Chondrocyte (in vitro differentiated cells): ENCODE measurements at regions not wholly inside any gene's neighbourhood (a gene's known extent, or its start where the extent isn't known, plus 50 kb on each side); places are given as distances from the start of the nearest gene placed in this dataset.

Experiments
- DNase-seq: peaks from one replicate; pipeline ENCODE4 v3.0.0; 2021; ENCODE audit warnings: mixed read lengths, low spot score
- H3K27ac Mint-ChIP-seq: one replicate; pipeline ENCODE4 v1.8.0; 2021; ENCODE audit warnings: mild to moderate bottlenecking, moderate library complexity, mixed read lengths; ENCODE audit not compliant: unreplicated experiment
- H3K27me3 Mint-ChIP-seq: 2 replicates; pipeline ENCODE4 v1.8.0; 2021; ENCODE audit warnings: low read depth, mixed read lengths
- H3K36me3 Mint-ChIP-seq: 2 replicates; pipeline ENCODE4 v1.8.0; 2021; ENCODE audit warnings: low read depth, mixed read lengths
- H3K4me1 Mint-ChIP-seq: 2 replicates; pipeline ENCODE4 v1.8.0; 2021; ENCODE audit warnings: low read depth, mild to moderate bottlenecking, mixed read lengths
- H3K4me3 Mint-ChIP-seq: one replicate; pipeline ENCODE4 v1.8.0; 2021; ENCODE audit warnings: mild to moderate bottlenecking, moderate library complexity, mixed read lengths; ENCODE audit not compliant: unreplicated experiment
- H3K9me3 Mint-ChIP-seq: 2 replicates; pipeline ENCODE4 v1.8.0; 2021; ENCODE audit warnings: low read depth, mixed read lengths
- CTCF ChIP-seq: fragments of 200-600 bp; sonication (generic); IDR thresholded peaks from 2 replicates; pipeline ENCODE4 v1.5.0; 2021; ENCODE audit warnings: antibody characterized with exemption, mild to moderate bottlenecking, moderate library complexity

- H3K4me3 Mint-ChIP-seq = no peak overlapping the region
- no peaks in the 10 kb centered on the region for H3K27me3 Mint-ChIP-seq
- no peak for DNase-seq
- no peak overlapping the region for H3K27ac Mint-ChIP-seq
- H3K36me3 Mint-ChIP-seq = no peaks in the 10 kb centered on the region
- peaks cover 20% of the 10 kb centered on the region for H3K9me3 Mint-ChIP-seq
- no peak for TF ChIP-seq CTCF
- H3K4me1 Mint-ChIP-seq = no peaks in the 10 kb centered on the region
Measured at GRCh38 chr17:53907435-53907834, 84.7 kb downstream of the KIF2B start.

DNA sequence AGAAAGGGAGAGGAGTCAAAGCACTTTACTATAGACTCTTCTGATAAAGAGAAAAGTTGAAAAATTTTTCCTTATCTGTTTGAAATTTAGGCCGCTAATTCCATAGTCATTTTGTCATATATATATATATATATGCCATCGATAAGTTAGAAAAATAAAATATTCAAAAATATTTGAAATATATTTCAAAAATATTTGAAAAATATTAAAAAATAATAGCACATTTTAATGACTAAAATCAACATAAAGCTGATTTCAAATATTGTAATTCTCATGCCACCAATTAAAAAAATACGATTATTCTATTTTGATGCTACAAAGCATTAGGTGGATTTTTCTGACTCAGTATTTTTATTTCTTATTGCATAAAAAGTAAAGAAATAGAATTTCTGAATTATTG, 87.1 kb downstream of the KIF2B start:
- H3K4me3 Mint-ChIP-seq = no peak overlapping the region
- no peaks in the 10 kb centered on the region for H3K27me3 Mint-ChIP-seq
- no peaks in the 10 kb centered on the region for H3K36me3 Mint-ChIP-seq
- DNase-seq = no peak
- H3K27ac Mint-ChIP-seq = no peak overlapping the region
- H3K4me1 Mint-ChIP-seq = no peaks in the 10 kb centered on the region
- no peak for TF ChIP-seq CTCF
- H3K9me3 Mint-ChIP-seq = peaks cover 6% of the 10 kb centered on the region

DNA sequence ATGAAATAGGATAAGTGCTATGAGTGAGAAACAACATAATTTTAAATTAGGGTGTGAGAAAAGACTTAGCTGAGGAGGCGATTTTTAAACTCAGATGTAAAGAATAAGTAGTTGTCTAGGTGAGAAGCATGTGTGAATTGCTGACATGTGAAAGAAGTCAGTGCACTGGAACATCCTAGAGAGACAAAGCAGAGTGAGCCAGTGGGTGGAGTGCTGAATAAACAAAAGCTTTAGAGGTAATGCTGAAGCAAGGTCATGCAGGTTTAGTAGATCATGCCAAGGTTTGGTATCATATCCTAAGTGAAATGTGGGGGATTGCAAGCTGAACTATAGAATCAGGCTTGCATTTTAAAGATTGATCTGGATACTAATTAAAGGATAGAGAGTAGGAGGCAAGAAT, 89.4 kb downstream of the KIF2B start:
- H3K36me3 Mint-ChIP-seq = no peaks in the 10 kb centered on the region
- no peak overlapping the region for H3K27ac Mint-ChIP-seq
- peaks cover 3% of the 10 kb centered on the region for H3K9me3 Mint-ChIP-seq
- no peaks in the 10 kb centered on the region for H3K27me3 Mint-ChIP-seq
- TF ChIP-seq CTCF = no peak
- DNase-seq = no peak
- no peak overlapping the region for H3K4me3 Mint-ChIP-seq
- H3K4me1 Mint-ChIP-seq = no peaks in the 10 kb centered on the region

DNA sequence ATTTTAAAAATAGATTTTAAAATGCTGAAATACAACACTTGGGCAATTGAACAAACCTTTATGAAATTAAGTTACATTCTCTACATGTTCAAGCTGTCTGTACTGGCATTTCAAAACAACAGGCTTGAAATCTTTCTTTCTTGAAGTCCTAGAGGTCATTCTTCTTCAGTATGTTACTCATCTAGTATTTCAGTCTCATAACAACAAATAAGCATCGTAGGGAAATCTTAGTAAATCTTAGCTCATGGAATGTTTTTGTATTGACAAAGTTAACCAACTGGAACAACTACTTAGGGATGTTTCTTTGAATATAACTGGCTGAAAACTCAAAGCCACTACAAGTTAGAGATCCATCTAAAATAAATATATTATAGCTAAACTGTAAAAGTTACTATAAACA, 96.6 kb downstream of the KIF2B start:
- no peaks in the 10 kb centered on the region for H3K27me3 Mint-ChIP-seq
- no peak for DNase-seq
- TF ChIP-seq CTCF = no peak

DNA sequence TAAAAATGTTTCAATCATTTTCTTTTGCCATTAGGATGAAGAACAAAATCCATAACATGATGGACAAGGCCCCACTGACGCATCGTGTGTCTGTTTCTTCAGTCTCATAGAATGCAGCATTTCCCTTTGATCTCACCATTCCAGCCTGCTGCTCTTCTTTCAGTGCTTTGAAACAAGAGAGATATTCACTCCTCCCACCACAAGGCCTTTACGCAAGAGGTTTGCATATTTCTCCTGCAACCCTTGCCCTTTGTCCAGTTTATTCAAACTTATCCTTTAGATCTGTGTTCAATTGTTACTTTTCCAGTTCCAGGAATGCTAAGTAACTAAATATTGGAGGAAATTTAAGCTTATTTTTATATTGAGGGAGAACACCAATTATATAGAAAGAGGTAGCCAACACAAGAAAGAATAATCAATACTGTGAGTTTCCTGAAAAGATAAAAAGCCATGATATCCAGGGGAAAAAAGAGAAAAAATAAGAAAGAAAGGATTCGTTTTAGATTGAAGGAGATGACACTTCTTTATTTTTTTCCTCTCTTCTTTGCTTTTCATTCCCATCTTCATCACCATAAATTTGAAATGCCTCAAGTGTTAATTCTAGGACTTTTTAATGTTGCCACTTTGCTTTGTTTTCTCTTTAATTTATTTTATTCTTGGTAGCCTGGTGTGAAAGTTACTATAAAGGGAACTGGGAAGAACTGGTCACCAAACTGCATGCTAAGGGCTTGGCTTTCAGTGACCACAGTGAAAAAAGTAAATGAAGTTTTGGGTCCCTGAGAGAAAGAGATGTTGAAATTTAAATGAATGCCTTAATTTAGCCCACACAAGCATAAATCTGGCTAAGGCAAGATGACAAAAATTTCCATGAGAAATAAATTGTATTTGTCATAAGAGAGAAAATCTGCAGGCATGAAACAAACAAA, 102.1 kb downstream of the KIF2B start:
- Mint-ChIP-seq H3K4me1 (no peaks in the 10 kb centered on the region), H3K27me3 (peaks cover 3% of the 10 kb centered on the region), H3K4me3 (no peak overlapping the region), H3K27ac (no peak overlapping the region), H3K9me3 (no peaks in the 10 kb centered on the region), H3K36me3 (no peaks in the 10 kb centered on the region)
- no peak for TF ChIP-seq CTCF
- no peak for DNase-seq

More for the DNA sequence above, 96.6 kb downstream of the KIF2B start:
- H3K9me3 Mint-ChIP-seq = peaks cover under 1% of the 10 kb centered on the region
- H3K4me3 Mint-ChIP-seq = no peak overlapping the region
- no peak overlapping the region for H3K27ac Mint-ChIP-seq
- no peaks in the 10 kb centered on the region for H3K36me3 Mint-ChIP-seq
- H3K4me1 Mint-ChIP-seq = no peaks in the 10 kb centered on the region
